ENCODE measurements at regions not wholly inside any gene's neighbourhood (a gene's known extent, or its start where the extent isn't known, plus 50 kb on each side); places are given as distances from the start of the nearest gene placed in this dataset.

GRCh38 chr2:83522891-83523493 is 936.1 kb downstream of the SUCLG1 start (continued):
- TF ChIP-seq PBX2 (CRISPR knock-in tag; IDR thresholded peaks at IDR 0.05; ENCODE audit: low read depth) (no peak), PBX2 (tag; conservative IDR thresholded peaks at IDR 0.05; ENCODE audit: low read depth) (no peak), FOXK1 (CRISPR knock-in tag; IDR thresholded peaks at IDR 0.05; ENCODE audit: borderline replicate concordance) (no peak), POLR2H (tag; IDR thresholded peaks at IDR 0.05; ENCODE audit: low read depth) (no peak)

- BruUV-seq (replicated peaks): no TSS peak
- Histone ChIP-seq H3K4me2 (ENCODE audit: insufficient read depth, low read length) (no peak overlapping the region), H3K27ac (ENCODE audit: extremely low read depth, low read depth, low read length) (no peak overlapping the region), H3K27me3 (ENCODE audit: control insufficient read depth in 2 of 2, insufficient read depth in 2 of 2, low read length in 2 of 2) (no peaks in the 10 kb centered on the region), H3K36me3 (ENCODE audit: control insufficient read depth, insufficient read depth, low read length) (no peaks in the 10 kb centered on the region), H3K9ac (ENCODE audit: insufficient read depth in 1 of 2, low read depth in 2 of 2, low read length in 2 of 2) (no peak overlapping the region), H3K4me3 (no peak overlapping the region), H3K79me2 (ENCODE audit: control insufficient read depth, insufficient read depth, low read length) (no peaks in the 10 kb centered on the region), H3K9me3 (replicated peaks; ENCODE audit: control insufficient read depth, insufficient read depth, low read depth, low read length) (no peaks in the 10 kb centered on the region), H4K20me1 (replicated peaks; ENCODE audit: control insufficient read depth, insufficient read depth, low read length) (no peaks in the 10 kb centered on the region), H2AFZ (ENCODE audit: low read depth, low read length) (peak overlapping the region; percentile 51; the same call in 1 of the 2 replicates), H3K9me1 (ENCODE audit: control insufficient read depth, insufficient read depth, low read length) (no peaks in the 10 kb centered on the region), H3K4me1 (replicated peaks in 1 of 2; ENCODE audit: control insufficient read depth in 2 of 2, insufficient read depth in 2 of 2, low read length in 2 of 2) (peaks cover 0 to 3% of the 10 kb centered on the region in 2 experiments; a peak in 1 of 5 replicates)
- 49% methylated on average over 21 of the region's 42 CpGs for WGBS (ENCODE audit: insufficient coverage, low coverage, missing lambda C conversion rate)
- FAIRE-seq (no peak), DNase-seq (ENCODE audit: extremely low read depth in 1 of 4, low spot score in 3 of 4) (peak in 1 of 4 experiments; percentile 4), ATAC-seq (peak; percentile 49; the same call in 1 of the 3 replicates)
- CTCF ChIA-PET (ENCODE audit: low intra/inter-chr PET ratio): no interaction called here
- intact Hi-C loops (cut with micrococcal nuclease) (no loop called here), in situ Hi-C loops (cut with MboI) (no loop called here)
- POLR2A ChIA-PET: no interaction called here
- TF ChIP-seq REST (IDR thresholded peaks at IDR 0.05; ENCODE audit: borderline replicate concordance) (no peak), REST (CRISPR knock-in tag; IDR thresholded peaks at IDR 0.05; ENCODE audit: low read depth) (no peak), STAT5A (IDR thresholded peaks at IDR 0.05; ENCODE audit: borderline replicate concordance, low read length) (no peak), ZNF165 (CRISPR knock-in tag; IDR thresholded peaks at IDR 0.05; ENCODE audit: borderline replicate concordance) (no peak), L3MBTL2 (IDR thresholded peaks at IDR 0.05) (no peak)
Measured at GRCh38 chr2:83517727-83518368, 941.2 kb downstream of the SUCLG1 start.
